RPMI8226 (cell line): ENCODE measurements at regions not wholly inside any gene's neighbourhood (a gene's known extent, or its start where the extent isn't known, plus 50 kb on each side); places are given as distances from the start of the nearest gene placed in this dataset.
"Not testable (repeated sequence)": the region's sequence is repeated elsewhere in the genome, so short reads cannot be mapped to it uniquely, and the experiment has no call there.

Experiments
- DNase-seq: peaks from one replicate; pipeline ENCODE4 v3.0.0-alpha.2; 2015

DNA sequence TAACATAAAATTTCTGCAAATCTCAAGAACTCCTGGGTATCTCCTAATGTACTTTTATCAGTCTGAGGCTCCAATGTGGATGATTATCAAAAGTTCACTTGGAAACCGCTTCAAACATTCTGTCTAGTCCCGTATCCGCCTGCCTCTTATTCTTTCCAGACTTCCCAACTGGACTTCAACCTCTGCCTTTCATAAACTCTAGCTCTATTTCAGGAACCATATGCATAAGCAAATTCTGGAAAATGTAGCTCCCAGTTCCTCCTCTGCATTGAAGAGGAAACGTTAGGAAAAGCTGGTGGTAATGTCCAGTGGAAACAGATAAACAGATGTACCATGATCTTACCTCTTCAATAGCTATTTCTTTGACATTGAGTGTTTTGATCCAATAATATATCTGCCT lies 285.0 kb downstream of the KCNJ2 start:
- no peak for DNase-seq

GRCh38 chr17:70454908-70455307 lies 285.6 kb downstream of the KCNJ2 start:
- no peak for DNase-seq

DNA sequence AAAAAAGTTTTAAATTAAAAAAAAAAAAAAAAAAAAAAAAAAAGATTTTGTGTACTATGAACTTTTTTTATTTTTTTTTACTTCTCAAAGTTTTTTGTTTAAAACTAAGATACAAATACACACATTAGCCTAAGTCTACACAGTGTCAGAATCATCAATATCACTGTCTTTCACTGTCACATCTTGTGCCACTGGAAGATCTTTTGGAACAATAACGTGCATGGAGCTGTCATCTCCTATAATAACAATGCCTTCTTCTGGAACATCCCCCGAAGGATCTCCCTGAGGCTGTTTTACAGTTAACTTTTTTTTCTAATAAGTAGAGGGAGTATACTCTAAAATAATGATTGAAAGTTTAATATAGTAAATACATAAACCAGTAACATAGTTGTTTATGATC lies 295.7 kb downstream of the KCNJ2 start:
- DNase-seq = no peak

GRCh38 chr17:70468661-70469060 lies 299.3 kb downstream of the KCNJ2 start:
- DNase-seq = no peak

DNA sequence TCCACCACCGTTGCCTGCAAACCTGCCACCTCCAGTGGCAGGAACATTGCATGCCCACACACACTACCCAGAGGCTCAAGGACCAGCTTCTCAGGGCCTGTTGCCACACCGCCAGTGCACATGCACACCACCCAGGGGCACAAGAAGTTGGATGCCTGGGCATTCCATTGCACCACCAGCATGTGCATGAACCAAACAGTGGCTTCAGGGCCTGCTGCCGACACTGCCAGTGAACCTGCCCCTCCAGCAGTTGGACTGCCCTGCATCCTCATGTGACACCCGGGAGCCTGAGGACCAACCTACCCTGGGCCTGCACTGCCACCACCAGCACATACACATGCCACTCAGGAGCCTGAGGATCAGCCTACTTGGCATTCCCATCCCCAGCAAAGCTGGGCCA lies 303.7 kb downstream of the KCNJ2 start:
- DNase-seq = no peak

GRCh38 chr17:70476368-70476767 lies 307.0 kb downstream of the KCNJ2 start:
- DNase-seq = no peak

- no peak for DNase-seq
These were observed 309.6 kb downstream of the KCNJ2 start for GRCh38 chr17:70478902-70479301.

GRCh38 chr17:70479779-70480178 lies 310.4 kb downstream of the KCNJ2 start:
- DNase-seq = no peak

DNA sequence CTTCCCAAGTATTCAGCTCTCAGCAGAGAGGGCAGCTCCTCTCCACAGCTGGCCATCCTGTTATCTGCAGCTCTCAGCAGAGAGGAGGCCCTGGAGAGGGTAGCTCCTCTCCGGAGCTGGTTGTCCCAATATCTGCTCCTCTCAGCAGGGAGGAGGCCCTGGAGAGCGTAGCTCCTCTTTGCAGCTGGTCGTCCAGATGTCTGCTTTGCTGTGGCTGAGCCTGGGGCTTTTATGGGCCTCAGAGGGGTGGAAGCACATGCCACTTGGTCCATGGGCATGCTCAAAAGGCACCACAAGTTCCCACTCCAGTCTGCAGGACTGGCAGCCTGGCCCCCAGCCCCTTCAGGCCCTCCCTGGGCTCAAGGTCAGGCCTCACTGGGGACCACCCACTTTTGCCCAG lies 314.3 kb downstream of the KCNJ2 start:
- no peak for DNase-seq

DNA sequence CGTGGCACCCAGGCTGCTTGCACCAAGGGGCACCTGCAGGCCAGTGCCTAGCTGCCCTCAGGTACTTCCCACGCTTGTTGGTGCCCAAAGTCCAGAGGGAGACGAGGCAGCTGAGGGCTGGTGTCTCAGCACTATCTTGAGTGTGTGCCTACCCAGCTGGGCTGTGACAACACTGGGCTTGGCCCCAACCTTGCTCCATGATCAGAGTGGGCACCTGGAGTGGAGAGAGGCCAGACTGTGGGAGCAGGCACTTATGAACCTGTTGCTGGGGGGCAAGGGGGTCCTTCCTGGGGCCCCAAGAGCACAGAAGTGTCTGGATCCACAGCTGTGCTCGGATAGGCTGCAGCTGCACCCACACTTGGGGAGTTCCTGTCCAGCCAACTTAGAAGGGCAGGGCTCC lies 314.7 kb downstream of the KCNJ2 start:
- DNase-seq = no peak

DNA sequence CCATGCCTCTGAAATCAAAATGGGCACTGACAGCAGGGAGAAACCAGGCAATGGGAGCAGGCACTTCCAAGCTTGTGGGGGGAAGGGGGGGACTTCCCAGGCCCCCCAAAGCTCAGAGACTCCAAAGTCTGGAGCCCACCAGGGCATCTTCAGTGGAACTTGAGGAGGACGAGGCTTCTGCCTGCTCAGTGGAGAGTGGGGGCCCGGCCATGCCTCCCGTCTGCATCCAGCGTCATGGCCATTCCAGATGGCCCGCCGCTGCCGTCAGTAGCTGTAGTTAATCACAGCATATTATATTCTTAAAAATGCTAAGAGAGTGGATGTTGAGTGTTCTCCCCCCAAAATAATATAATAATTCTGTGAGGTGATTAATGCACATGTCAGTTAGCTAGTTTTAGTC lies 315.2 kb downstream of the KCNJ2 start:
- DNase-seq = no peak

GRCh38 chr17:70492368-70492767 lies 323.0 kb downstream of the KCNJ2 start:
- DNase-seq = no peak

- DNase-seq = no peak
These were observed 324.0 kb downstream of the KCNJ2 start for GRCh38 chr17:70493277-70493874.

DNA sequence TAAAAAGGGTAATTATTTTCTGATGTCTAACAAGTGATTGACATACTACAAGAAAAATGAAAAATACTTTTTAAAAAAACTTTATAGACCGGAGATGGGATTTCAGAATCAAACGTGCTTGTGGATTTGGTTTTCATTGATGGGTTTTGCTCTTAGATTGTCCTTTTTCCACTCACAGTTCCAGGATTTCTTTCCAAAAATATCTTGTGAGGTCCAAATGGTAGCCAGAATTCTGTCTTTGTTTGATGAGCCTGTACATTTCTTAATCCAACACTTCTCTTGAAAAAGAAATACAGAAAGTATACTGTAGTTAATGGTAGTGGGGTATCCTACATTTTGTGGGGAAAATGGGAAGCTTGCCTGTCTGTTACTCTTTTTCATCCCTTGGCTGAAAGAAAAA lies 329.3 kb downstream of the KCNJ2 start:
- DNase-seq = no peak

DNA sequence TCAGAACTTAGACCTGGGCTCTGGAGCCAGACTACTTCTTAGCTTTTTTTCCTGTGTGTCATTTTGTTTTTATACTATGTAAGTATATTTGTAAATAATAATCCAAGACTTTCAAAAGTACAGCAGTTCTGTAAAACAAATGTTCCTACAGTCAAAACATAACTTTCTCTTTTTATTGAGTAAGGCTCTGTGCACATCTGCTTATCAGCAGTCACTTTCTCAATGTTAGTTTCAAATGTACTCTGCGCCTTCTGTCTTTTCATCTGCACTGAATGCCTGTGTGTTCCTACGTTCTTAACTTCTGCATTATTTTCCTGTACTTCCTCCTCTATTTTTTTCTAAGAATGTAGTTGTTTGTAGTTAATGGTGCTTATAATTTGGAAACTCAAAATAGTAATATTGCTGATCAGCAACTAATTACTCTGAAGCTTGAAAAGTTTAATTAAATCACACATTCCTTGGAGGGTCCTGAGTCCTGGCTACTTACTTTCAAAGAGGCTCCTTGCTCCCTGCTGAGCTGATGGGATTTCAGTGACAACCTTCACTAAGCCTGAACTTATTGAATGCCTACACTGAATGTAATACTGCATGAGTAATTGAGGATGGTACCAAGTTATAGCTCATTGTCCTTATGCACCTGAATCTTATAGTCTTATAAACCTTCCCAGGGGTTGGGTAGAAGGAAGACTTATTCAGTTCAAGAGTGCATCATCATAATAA lies 329.9 kb downstream of the KCNJ2 start:
- DNase-seq = no peak

DNA sequence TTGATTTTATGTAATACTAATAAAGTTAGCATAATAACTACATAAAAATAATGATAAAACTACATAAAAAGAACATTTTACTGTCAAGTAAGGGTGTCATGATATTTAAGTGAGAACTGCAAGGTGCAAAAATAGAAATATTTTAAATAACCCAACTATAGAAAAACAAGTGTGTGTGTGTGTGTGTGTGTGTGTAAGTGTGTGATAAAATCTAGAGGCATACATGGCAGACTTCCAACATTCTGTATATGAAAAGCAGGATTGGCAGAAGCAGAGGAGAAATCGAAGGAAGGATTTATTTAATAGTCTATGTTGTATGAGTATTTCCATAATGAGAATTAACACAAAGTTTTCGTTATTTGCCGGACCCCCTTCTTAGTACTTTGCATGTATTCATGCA lies 334.1 kb downstream of the KCNJ2 start:
- DNase-seq = no peak

DNA sequence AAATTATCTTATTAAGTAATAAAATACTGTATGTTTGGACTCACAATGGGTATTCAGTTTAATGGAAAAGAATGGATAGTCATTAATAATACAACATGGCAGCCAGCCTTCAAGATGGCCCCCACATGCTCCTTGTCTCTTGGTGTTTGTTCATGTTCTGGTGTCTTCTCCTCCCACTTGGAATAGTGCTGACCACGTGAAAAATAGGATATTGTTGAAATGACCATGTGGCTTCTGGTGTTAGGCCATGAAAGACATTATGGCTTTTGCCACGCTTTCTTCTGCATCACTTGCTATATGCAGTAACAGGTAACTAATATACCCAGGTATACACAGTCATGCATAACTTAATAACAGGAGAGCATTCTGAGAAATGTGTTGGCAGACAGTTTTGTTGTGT lies 341.0 kb downstream of the KCNJ2 start:
- DNase-seq = no peak

DNA sequence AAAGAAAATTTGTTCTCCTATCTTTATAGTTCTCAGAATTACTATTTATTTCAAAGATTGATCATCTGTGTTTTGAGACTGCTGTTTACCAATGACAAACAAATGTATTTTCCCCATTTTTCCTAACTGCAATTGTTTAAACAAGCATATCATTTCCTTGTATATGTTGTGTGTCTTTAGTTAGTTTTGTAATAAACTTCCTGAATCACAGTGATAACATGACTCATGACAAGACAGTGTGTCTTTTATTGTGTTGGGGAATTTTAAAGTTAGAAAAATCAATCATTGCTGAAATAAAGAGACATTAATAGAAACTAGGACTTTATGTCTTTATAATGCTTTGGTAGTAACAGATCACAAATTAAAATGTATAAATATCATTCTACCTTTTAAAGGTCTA lies 348.5 kb downstream of the KCNJ2 start:
- DNase-seq = no peak

DNA sequence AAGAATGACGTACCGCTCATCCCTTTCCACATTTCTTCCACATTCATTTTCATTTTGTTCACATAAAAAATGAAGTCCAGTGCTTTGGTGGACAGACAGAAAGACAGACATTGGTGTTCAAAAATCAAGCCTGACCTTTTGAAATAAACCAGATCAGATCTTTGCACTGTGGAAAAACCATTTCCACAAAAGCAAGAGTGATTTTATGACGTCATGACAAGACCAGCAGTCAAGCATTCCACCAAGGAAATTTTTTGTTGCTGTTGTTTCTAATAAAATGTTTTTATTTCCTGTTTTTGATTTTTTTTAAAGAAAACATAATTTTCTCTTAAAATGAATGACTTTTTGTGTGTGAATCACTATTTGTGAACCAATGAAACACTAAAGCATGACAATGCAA lies 350.0 kb downstream of the KCNJ2 start:
- DNase-seq = no peak

DNA sequence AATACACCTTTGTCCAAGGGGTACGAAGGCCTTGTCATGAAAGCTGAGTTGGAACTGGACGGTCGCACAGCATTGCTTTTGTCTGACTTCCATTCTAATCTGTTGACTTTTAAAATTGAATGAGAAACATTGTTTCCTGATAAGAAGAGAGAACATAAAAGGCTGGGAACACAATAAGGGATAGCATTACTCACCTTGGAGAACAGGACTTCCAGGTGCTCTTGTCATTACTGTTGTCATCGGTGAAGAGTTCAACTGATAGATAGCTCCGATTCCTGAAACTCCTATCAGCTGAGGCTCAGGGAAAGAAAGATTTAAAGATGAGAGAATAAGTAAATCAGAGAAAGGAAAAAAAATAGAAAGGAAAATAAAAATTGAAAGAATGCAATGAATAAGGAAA lies 351.1 kb downstream of the KCNJ2 start:
- DNase-seq = no peak

GRCh38 chr17:70520956-70521355 lies 351.6 kb downstream of the KCNJ2 start:
- DNase-seq = no peak

- DNase-seq = no peak
These were observed 352.5 kb downstream of the KCNJ2 start for GRCh38 chr17:70521821-70522256.

DNA sequence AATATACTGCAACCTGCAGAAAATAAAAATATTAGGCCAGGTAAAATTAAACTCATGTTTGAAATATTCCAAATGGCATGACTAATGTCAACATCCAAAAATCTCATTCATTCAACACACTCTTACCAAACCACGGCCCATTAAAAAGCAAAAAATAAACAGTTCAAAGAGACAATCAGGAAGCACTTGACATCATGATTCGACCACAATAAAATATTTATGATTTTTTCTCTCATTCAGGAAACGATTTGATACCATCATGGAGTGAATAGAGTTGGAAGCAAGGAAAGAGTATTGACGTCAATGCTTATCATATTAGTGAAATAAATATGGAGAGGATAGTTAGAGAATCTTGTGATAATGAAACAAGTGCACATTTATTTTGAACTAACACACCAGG lies 354.1 kb downstream of the KCNJ2 start:
- no peak for DNase-seq

DNA sequence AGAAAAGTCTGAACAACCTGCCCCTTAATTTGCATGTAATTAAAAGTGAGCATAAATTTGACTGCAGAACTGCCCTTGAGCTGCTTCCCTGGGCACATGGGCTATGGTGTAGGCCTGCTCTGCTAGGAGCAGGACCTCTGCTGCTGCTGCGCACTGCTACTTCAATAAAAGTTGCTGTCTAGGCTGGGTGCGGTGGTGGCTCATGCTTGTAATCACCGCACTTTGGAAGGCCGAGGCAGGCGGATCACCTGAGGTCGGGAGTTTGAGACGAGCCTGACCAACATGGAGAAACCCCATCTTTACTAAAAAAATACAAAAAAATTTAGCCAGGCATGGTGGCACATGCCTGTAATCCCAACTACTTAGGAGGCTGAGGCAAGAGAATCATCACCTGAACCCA lies 355.7 kb downstream of the KCNJ2 start:
- DNase-seq = not testable (repeated sequence)

DNA sequence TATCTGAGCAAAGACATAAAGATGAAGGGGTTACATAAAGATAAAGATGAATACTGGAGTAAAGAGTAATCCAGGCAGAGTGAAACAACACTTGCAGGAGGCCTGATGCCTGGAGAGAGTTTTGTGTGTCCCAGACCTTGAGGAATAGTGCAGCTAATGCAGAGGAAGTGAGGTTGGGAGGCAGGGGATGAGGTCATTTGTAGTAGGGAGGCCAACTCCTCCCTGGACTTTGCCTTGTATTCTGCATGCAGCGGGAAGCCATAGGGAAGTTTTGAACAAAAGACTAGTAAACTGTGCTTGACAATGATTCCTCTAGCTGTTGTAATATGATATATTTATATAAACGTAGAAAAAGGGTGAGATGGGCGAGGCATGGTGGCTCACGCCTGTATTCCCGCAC lies 356.6 kb downstream of the KCNJ2 start:
- DNase-seq = no peak
